Ishikawa (cell line): ENCODE measurements at regions not wholly inside any gene's neighbourhood (a gene's known extent, or its start where the extent isn't known, plus 50 kb on each side); places are given as distances from the start of the nearest gene placed in this dataset.

ENCODE experiments used
- CEBPB ChIP-seq: IDR thresholded peaks from 2 replicates; pipeline ENCODE4 v1.6.1; 2012
- EP300 ChIP-seq: IDR thresholded peaks from 2 replicates; pipeline ENCODE4 v1.6.1; 2012; ENCODE audit warnings: borderline replicate concordance
- FOXM1 ChIP-seq: IDR thresholded peaks from 2 replicates; pipeline ENCODE4 v1.6.1; 2012; ENCODE audit warnings: low read depth, borderline replicate concordance
- NFIC ChIP-seq: IDR thresholded peaks from 2 replicates; pipeline ENCODE4 v1.6.1; 2012
- RAD21 ChIP-seq: IDR thresholded peaks from 2 replicates; pipeline ENCODE4 v1.6.1; 2012; ENCODE audit warnings: low read depth
- TAF1 ChIP-seq: IDR thresholded peaks from 2 replicates; pipeline ENCODE4 v1.6.1; 2012; ENCODE audit warnings: low read depth, mild to moderate bottlenecking
- TCF12 ChIP-seq: IDR thresholded peaks from 2 replicates; pipeline ENCODE4 v1.6.1; 2012; ENCODE audit warnings: low read depth
- TEAD4 ChIP-seq: IDR thresholded peaks from 2 replicates; pipeline ENCODE4 v1.6.1; 2012
- YY1 ChIP-seq: IDR thresholded peaks from 2 replicates; pipeline ENCODE4 v1.6.1; 2012; ENCODE audit warnings: low read depth
- ZBTB7A ChIP-seq: IDR thresholded peaks from 2 replicates; pipeline ENCODE4 v1.6.1; 2012; ENCODE audit warnings: low read depth
- TF ChIP-seq, protein P1 (sequence below): IDR thresholded peaks from 2 replicates; pipeline ENCODE4 v1.6.1; 2012; ENCODE audit warnings: low read depth, mild to moderate bottlenecking
- TF ChIP-seq, protein P2 (sequence below): IDR thresholded peaks from 2 replicates; pipeline ENCODE4 v1.6.1; 2012
- TF ChIP-seq, protein P3 (sequence below): IDR thresholded peaks from 2 replicates; pipeline ENCODE4 v1.6.1; 2012

DNA sequence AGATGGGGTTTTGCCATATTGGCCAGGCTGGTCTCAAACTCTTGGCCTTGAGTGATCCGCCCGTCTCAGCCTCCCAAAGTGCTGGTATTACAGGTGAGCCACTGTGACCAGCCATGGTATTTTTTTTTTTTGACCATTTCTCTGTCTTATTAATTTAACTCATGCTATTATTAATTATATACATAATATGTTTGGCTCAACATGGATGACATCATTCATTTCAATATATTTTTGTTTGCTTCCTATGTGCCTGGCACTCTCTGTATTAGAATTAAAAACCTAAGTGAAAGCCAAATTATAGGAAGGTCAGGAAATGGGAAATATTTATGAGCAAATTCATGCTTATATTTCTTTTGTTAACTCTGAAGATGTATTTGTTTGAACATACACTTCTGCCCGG, 55.8 kb upstream of the AKIRIN2 start:
- TF ChIP-seq, protein P1, sequence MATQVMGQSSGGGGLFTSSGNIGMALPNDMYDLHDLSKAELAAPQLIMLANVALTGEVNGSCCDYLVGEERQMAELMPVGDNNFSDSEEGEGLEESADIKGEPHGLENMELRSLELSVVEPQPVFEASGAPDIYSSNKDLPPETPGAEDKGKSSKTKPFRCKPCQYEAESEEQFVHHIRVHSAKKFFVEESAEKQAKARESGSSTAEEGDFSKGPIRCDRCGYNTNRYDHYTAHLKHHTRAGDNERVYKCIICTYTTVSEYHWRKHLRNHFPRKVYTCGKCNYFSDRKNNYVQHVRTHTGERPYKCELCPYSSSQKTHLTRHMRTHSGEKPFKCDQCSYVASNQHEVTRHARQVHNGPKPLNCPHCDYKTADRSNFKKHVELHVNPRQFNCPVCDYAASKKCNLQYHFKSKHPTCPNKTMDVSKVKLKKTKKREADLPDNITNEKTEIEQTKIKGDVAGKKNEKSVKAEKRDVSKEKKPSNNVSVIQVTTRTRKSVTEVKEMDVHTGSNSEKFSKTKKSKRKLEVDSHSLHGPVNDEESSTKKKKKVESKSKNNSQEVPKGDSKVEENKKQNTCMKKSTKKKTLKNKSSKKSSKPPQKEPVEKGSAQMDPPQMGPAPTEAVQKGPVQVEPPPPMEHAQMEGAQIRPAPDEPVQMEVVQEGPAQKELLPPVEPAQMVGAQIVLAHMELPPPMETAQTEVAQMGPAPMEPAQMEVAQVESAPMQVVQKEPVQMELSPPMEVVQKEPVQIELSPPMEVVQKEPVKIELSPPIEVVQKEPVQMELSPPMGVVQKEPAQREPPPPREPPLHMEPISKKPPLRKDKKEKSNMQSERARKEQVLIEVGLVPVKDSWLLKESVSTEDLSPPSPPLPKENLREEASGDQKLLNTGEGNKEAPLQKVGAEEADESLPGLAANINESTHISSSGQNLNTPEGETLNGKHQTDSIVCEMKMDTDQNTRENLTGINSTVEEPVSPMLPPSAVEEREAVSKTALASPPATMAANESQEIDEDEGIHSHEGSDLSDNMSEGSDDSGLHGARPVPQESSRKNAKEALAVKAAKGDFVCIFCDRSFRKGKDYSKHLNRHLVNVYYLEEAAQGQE: no peak
- TF ChIP-seq TAF1: no peak
- TF ChIP-seq, protein P2, sequence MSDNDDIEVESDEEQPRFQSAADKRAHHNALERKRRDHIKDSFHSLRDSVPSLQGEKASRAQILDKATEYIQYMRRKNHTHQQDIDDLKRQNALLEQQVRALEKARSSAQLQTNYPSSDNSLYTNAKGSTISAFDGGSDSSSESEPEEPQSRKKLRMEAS: no peak
- no peak for TF ChIP-seq CEBPB
- TF ChIP-seq EP300: no peak
- no peak for TF ChIP-seq RAD21
- no peak for TF ChIP-seq NFIC
- no peak for TF ChIP-seq TEAD4
- TF ChIP-seq, protein P3, sequence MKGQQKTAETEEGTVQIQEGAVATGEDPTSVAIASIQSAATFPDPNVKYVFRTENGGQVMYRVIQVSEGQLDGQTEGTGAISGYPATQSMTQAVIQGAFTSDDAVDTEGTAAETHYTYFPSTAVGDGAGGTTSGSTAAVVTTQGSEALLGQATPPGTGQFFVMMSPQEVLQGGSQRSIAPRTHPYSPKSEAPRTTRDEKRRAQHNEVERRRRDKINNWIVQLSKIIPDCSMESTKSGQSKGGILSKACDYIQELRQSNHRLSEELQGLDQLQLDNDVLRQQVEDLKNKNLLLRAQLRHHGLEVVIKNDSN: no peak
- no peak for TF ChIP-seq YY1
- TF ChIP-seq TCF12: no peak
- TF ChIP-seq FOXM1: no peak
- no peak for TF ChIP-seq ZBTB7A
